ENCODE measurements at regions not wholly inside any gene's neighbourhood (a gene's known extent, or its start where the extent isn't known, plus 50 kb on each side); places are given as distances from the start of the nearest gene placed in this dataset.

DNA sequence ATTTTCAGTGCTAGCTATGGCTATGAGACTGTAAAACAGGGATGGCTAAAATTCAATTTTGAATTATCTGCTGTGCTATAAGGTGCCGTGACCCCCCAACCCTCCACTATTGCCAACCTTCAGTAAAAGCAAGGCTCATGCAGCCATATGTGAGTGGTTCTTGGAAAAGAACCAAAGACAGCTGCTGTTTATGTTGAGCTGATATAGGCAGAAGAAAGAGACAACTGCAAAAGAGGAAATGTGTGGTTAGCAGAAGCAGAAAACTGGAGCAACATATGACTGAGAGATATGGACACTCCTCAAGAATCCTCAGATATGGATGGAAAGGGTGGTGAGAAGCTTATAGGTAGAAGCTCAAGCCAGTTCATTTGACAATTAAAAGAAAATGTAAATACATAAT is 200.3 kb downstream of the TLE1 start:
- DNase-seq (ENCODE audit: low read depth): no peak

GRCh38 chr9:81480828-81481604 is 208.3 kb downstream of the TLE1 start:
- no peak for DNase-seq (ENCODE audit: low read depth)

GRCh38 chr9:81479573-81479972 is 209.8 kb downstream of the TLE1 start:
- DNase-seq (ENCODE audit: low read depth): no peak

GRCh38 chr9:81477669-81478068 is 211.7 kb downstream of the TLE1 start:
- DNase-seq (ENCODE audit: low read depth): no peak

- DNase-seq (ENCODE audit: low read depth): no peak
These were observed 212.4 kb downstream of the TLE1 start for GRCh38 chr9:81476813-81477490.

DNA sequence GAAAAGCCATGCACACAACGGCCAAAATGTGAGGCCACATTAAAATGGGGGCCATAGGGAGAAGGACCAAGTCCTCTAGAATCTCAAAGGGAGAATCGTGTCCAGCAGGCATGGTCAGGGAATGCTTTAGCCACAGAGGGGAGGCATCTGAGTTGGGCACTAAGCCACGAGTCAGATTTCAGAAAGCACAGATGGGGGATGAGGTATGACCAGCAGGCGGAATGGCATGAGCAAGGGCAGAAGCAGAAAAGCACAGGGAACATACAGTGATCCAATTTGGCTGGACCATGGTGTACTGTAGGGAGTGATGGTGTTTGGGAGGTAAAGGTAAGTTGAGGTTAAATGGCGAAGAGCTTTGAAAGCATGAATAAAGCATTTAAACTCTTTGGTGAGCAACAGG is 214.6 kb downstream of the TLE1 start:
- no peak for DNase-seq (ENCODE audit: low read depth)

GRCh38 chr9:81474125-81474524 is 215.2 kb downstream of the TLE1 start:
- DNase-seq (ENCODE audit: low read depth): no peak

- no peak for DNase-seq (ENCODE audit: low read depth)
These were observed 215.6 kb downstream of the TLE1 start for GRCh38 chr9:81473708-81474107.

GRCh38 chr9:81473206-81473605 is 216.1 kb downstream of the TLE1 start:
- no peak for DNase-seq (ENCODE audit: low read depth)

DNA sequence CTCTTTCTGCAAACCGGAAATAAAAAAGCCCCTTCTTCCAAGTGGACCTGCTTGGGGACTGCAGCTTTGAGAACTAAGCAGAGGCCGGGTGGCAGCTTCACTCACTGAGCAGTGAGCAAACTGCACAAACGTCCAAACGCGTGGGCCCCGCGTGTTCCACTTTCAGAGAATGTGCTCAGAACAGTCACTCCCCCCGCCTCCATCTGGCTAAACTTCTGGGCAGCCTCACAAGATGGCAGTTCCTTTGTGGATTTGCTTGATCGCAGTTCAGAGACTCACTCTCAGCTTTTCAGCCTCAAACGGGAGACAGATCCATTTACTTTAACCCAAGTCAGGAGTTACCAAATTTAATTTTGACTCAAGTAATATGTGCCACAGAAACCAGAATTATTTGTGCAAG is 216.6 kb downstream of the TLE1 start:
- DNase-seq (ENCODE audit: low read depth): no peak

GRCh38 chr9:81470864-81471263 is 218.5 kb downstream of the TLE1 start:
- no peak for DNase-seq (ENCODE audit: low read depth)

- no peak for DNase-seq (ENCODE audit: low read depth)
These were observed 221.2 kb downstream of the TLE1 start for GRCh38 chr9:81468084-81468595.

- no peak for DNase-seq (ENCODE audit: low read depth)
These were observed 222.4 kb downstream of the TLE1 start for GRCh38 chr9:81466981-81467380.

DNA sequence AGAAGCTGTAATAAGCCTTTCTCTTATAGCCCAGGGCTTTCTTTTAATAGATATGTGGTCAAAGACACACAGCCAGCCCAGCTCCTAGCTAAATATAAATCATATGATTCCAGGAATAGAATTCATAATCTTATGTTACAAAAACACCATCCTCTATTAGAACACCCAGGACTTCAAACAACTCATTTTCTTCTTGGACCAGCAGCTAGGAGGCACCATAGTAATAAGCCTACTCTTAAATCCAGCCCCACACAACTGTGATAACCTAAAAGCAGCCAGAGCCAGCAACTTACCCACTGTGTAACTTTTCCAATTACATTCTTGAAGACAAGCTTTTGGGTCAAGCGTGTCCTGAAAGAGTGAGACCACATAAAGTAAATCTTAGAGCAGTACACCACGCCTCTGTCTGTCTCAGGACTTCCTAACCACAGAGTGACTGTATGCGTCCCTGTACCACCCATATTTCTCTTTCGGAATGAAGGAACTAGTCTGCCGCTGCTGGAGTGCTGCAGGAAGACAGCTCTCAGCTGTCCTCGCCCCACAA is 223.8 kb downstream of the TLE1 start:
- no peak for DNase-seq (ENCODE audit: low read depth)

DNA sequence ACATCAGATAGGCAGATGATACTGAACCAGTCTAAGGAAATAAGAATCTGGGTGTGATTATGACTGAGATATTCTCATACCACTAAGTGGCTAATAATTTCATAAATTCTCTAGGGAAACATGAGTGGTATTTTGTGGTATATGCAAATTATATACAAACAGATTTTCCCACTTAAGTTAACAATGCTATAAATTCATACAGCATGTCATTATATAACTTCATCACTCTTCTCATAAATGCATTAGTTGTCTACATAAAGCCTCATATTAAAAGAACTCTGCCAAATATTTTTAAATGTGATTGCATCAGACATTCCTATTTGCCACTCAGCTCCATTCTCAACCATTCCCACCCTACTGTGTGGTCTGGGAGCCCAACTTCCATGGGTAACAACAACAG is 226.5 kb downstream of the TLE1 start:
- no peak for DNase-seq (ENCODE audit: low read depth)

- no peak for DNase-seq (ENCODE audit: low read depth)
These were observed 228.2 kb downstream of the TLE1 start for GRCh38 chr9:81461196-81461595.

DNA sequence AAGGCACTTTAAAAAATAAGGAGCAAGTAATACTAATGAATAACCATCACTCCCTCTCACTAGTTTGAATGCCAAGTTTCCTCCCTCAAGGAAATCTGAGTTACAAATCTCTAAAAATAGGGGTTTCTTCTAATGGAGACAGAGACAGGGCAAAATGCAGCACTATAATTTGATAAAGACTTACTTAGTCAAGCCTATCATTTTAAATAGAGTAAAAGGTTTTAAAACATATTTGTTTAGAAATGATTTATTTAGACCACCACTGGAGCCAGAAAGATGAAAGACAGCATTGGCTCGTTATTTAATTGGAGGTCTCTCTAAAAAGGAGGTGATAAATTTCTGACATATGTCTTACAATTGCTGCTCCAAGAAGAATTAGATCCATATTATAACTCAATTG is 228.7 kb downstream of the TLE1 start:
- no peak for DNase-seq (ENCODE audit: low read depth)

DNA sequence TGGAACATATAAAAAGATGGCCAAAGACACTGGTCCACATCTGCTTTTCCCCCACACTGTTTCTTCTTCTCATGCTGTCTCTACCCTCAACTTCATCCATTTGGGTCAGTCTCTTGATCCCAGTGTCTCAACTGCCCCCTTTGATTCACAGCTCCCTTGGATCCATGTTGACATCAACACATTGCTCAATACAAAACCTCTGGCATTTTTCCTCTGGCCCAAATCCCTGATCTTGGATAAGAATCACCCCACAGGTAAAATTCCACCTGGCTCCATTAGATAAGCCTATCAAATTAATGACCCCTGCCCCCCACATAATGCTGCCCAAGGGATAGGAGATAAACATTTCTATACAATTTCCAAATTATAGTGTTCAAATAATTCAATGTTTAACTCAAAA is 229.8 kb downstream of the TLE1 start:
- no peak for DNase-seq (ENCODE audit: low read depth)

GRCh38 chr9:81456431-81457006 is 232.8 kb downstream of the TLE1 start:
- no peak for DNase-seq (ENCODE audit: low read depth)

DNA sequence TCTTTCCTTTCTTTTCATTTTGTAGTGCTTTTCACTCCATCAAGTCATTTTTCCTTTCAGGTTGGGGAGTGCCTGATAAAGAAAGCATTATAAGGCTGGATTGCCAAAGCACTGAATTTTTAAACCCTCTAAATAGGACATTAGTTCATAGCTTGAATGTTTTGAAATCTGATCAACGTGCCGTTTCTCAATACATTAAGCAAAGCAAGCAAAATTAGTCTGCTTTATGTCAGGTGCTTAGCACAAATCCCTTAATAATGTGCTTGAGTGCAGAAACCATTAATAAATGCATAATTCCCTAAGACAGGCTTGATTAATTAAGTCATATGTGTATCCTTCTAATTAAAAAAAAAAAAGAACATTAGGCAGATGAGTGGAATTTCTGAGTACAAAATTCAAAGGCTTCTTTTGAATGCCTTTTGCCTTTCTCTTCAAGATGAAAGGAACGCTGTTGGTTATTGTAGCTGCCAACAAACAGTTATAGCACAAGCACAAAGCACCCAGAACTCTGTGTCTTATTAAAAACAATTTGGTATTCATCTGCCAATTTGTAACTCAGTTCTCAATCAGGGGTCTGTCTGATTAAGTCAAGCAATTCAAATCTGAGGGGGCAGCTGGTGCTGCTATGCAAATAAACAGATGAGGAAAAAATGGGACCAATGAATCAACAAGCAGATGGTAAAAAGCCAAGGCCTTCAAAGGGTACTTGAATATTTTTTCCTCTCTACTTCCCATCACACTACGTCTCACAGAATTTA is 233.7 kb downstream of the TLE1 start:
- DNase-seq (ENCODE audit: low read depth): no peak

DNA sequence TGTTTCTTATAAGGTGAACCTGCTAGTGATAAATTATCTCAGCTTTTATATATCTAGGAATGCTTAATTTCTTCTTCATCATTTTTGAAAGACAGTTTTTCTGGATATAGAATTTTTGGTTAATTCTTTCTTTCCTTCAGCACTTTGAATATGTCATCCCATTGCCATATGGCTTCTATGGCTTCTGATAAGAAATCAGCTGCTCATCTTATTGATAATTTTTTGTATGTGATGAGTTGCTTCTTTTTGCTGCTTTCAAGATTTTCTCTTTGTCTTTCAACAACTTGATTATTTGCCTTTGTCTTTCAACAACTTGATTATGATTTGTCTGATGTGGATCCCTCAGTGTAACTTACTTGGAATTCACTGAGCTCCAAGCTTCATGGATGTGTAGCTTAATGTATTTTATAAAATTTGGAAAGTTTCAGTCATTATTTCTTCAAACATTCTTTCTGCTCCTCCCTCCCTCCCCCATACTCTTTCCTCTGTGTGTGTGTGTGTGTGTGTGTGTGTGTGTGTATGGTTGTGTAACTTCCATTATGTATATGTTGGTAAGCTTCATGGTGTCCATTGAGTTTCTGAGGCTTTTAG is 243.9 kb downstream of the TLE1 start:
- no peak for DNase-seq (ENCODE audit: low read depth)

- DNase-seq (ENCODE audit: low read depth): no peak
These were observed 257.7 kb downstream of the TLE1 start for GRCh38 chr9:81431641-81432040.

All from activated T-cell treated with anti-CD3 and anti-CD28 coated beads for 48 hours (primary cell).